WI38 (cell line): ENCODE measurements at regions not wholly inside any gene's neighbourhood (a gene's known extent, or its start where the extent isn't known, plus 50 kb on each side); places are given as distances from the start of the nearest gene placed in this dataset.

Source experiments
- H3K4me3 ChIP-seq: 2 replicates; pipeline ENCODE4 v1.5.1; 2011; ENCODE audit warnings: low read depth, mild to moderate bottlenecking, control low read depth, low read length
- CTCF ChIP-seq: IDR thresholded peaks from 2 replicates; pipeline ENCODE4 v1.5.1; 2012; ENCODE audit warnings: low read depth, mild to moderate bottlenecking, control low read depth, low read length

- TF ChIP-seq CTCF = no peak
- H3K4me3 ChIP-seq = no peak overlapping the region
These were observed 120.4 kb downstream of the RMI2 start for GRCh38 chr16:11465675-11466074.

GRCh38 chr16:11470676-11471415 lies 115.9 kb downstream of the LITAF start:
- no peak overlapping the region for H3K4me3 ChIP-seq
- no peak for TF ChIP-seq CTCF

DNA sequence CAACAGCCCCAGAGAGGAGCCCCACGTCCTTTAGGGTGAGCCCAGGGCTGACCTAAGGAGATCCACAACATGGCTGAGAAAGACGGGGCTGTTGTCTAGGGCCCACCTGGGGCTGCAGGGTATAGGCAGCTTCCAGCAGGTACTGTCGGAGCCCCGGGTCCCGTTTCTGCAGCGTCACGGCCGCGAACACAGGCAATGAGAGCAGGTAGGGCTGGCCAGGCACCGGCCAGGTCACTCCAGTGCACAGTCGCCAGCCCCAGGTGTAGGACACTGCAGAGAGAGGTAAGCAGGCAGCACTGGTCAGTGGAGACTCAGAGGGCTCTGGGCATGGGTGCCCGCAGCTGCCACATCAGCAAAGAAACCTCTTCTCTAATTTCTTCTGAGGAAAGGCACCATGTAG lies 115.2 kb downstream of the LITAF start:
- no peak for TF ChIP-seq CTCF
- H3K4me3 ChIP-seq = no peak overlapping the region

DNA sequence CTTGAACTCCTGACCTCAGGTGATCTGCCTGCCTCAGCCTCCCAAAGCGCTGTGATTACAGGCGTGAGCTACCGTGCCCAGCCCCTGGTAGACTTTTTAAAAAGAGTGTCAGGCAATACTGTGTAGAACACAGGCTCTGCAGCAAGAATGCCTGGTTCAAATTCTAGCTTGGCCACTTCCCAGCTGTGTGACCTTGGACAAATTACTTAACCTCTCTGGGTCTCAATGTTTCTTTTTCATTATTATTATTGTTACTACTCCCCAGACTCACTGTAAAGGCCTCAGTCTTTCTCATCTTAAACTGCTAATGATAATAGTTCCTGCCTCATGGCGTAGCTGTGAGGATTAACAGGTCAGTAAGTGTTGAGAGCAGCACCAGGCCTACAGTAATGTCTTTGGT lies 114.3 kb downstream of the LITAF start:
- TF ChIP-seq CTCF = no peak
- H3K4me3 ChIP-seq = no peak overlapping the region

- H3K4me3 ChIP-seq = no peak overlapping the region
- TF ChIP-seq CTCF = no peak
These were observed 113.9 kb downstream of the LITAF start for GRCh38 chr16:11472851-11473250.

GRCh38 chr16:11473728-11474127 lies 113.0 kb downstream of the LITAF start:
- no peak overlapping the region for H3K4me3 ChIP-seq
- no peak for TF ChIP-seq CTCF

DNA sequence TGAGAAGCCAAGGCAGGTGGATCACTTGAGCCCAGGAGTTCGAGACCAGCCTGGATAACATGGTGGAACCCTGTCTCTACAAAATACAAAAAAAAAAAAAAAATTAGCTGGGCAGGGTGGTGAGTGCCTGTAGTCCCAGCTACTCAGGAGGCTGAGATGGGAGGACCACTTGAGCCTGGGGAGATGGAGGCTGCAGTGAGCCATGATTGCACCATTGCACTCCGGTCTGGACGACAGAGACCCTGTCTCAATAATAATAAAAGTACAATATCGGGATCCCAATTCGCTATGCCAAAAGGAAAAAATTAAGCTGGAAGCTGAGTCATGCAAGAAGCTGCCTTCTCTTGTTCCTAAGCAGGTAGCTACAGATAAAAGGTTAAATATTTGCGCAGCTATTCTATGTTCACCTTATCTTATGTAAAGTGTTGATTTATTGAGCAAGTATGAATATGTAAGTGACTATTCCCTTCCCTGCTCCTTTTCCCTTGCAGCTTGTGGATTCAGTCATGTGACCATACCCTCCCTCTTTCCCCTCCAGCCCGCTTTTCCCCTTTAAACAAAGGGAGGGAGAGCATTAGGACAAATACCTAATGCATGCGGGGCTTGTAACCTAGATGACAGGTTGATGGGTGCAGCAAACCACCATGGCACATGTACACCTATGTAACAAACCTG lies 112.0 kb downstream of the LITAF start:
- no peak for TF ChIP-seq CTCF
- no peak overlapping the region for H3K4me3 ChIP-seq
